ENCODE measurements at regions not wholly inside any gene's neighbourhood (a gene's known extent, or its start where the extent isn't known, plus 50 kb on each side); places are given as distances from the start of the nearest gene placed in this dataset.
"Not testable (repeated sequence)": the region's sequence is repeated elsewhere in the genome, so short reads cannot be mapped to it uniquely, and the experiment has no call there.

DNA sequence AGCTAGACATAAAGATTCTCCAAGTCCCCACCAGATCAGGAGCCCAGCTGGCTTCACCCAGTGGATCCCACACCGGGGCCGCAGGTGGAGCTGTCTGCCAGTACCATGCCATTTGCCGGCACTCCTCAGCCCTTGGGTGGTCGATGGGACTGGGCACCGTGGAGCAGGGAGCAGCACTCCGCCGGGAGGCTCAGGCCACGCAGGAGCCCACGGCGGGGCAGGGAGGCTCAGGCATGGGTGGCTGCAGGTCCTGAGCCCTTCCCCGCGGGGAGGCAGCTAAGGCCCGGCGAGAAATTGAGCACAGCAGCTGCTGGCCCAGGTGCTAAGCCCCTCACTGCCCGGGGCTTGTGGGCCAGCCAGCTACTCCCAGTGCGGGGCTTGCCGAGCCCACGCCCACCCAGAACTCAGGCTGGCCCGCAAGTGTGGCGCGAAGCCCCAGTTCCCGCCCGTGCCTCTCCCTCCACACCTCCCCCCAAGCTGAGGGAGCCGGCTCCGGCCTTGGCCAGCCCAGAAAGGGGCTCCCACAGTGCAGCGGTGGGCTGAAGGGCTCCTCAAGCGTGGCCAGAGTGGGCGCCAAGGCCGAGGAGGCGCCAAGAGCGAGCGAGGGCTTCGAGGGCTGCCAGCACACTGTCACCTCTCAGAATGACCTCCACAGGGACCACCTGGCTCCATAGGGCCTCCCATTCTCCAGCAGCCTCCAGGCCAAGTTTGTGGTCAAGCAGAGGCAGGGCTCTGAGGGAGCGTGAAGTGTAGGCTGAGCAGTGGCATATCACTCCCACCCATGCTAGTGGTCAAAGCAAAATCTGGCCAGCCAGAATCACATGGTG, 93.5 kb downstream of the PLXNA1 start:
- TF ChIP-seq, protein P1, sequence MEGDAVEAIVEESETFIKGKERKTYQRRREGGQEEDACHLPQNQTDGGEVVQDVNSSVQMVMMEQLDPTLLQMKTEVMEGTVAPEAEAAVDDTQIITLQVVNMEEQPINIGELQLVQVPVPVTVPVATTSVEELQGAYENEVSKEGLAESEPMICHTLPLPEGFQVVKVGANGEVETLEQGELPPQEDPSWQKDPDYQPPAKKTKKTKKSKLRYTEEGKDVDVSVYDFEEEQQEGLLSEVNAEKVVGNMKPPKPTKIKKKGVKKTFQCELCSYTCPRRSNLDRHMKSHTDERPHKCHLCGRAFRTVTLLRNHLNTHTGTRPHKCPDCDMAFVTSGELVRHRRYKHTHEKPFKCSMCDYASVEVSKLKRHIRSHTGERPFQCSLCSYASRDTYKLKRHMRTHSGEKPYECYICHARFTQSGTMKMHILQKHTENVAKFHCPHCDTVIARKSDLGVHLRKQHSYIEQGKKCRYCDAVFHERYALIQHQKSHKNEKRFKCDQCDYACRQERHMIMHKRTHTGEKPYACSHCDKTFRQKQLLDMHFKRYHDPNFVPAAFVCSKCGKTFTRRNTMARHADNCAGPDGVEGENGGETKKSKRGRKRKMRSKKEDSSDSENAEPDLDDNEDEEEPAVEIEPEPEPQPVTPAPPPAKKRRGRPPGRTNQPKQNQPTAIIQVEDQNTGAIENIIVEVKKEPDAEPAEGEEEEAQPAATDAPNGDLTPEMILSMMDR (IDR thresholded peaks at IDR 0.05; ENCODE audit: extremely low read depth in 1 of 2, insufficient read depth in 1 of 2, low read depth in 1 of 2, low read length in 2 of 2), result not testable (repeated sequence)
- TF ChIP-seq EZH2 (IDR thresholded peaks at IDR 0.05; ENCODE audit: borderline replicate concordance, low read depth, low read length, severe bottlenecking); POLR2AphosphoS5 (IDR thresholded peaks at IDR 0.05; ENCODE audit: insufficient read depth, low read depth, low read length); MYC (IDR thresholded peaks at IDR 0.05; ENCODE audit: low read depth, low read length); POLR2A (IDR thresholded peaks at IDR 0.05; ENCODE audit: low read depth, low read length); GATA2 (IDR thresholded peaks at IDR 0.05; ENCODE audit: insufficient read depth, insufficient read length, low read depth, low read length): not testable (repeated sequence)
- TF ChIP-seq, protein P2, sequence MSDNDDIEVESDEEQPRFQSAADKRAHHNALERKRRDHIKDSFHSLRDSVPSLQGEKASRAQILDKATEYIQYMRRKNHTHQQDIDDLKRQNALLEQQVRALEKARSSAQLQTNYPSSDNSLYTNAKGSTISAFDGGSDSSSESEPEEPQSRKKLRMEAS (IDR thresholded peaks at IDR 0.05; ENCODE audit: insufficient read depth, insufficient read length), result not testable (repeated sequence)
